Dedifferentiated amniotic fluid mesenchymal stem cell (primary cell): ENCODE measurements at regions not wholly inside any gene's neighbourhood (a gene's known extent, or its start where the extent isn't known, plus 50 kb on each side); places are given as distances from the start of the nearest gene placed in this dataset.
A peak's percentile ranks its signal among the peaks of the same experiment; 100 is the strongest.
"Not testable (repeated sequence)": the region's sequence is repeated elsewhere in the genome, so short reads cannot be mapped to it uniquely, and the experiment has no call there.

Experiments
- DNase-seq: peaks from one replicate; pipeline ENCODE4 v3.0.0-alpha.2; 2016; ENCODE audit errors: extremely low spot score

GRCh38 chr6:863831-864230 is 170.9 kb upstream of the EXOC2 start:
- no peak for DNase-seq

GRCh38 chr6:863127-863526 is 170.2 kb upstream of the EXOC2 start:
- DNase-seq = not testable (repeated sequence)

- no peak for DNase-seq
These were observed 167.0 kb upstream of the EXOC2 start for GRCh38 chr6:859936-860335.

- DNase-seq = peak; percentile 47
These were observed 161.6 kb upstream of the EXOC2 start for GRCh38 chr6:854406-855118.

- DNase-seq = not testable (repeated sequence)
These were observed 159.3 kb upstream of the EXOC2 start for GRCh38 chr6:852216-852615.

GRCh38 chr6:849075-849506 is 156.2 kb upstream of the EXOC2 start:
- DNase-seq = no peak

- no peak for DNase-seq
These were observed 152.6 kb upstream of the EXOC2 start for GRCh38 chr6:845566-845965.

GRCh38 chr6:845101-845500 is 152.2 kb upstream of the EXOC2 start:
- DNase-seq = no peak

- no peak for DNase-seq
These were observed 149.2 kb upstream of the EXOC2 start for GRCh38 chr6:842141-842540.

GRCh38 chr6:841569-841968 is 148.6 kb upstream of the EXOC2 start:
- no peak for DNase-seq

GRCh38 chr6:839201-839600 is 146.3 kb upstream of the EXOC2 start:
- no peak for DNase-seq

GRCh38 chr6:837380-837779 is 144.4 kb upstream of the EXOC2 start:
- DNase-seq = no peak

GRCh38 chr6:836276-836853 is 143.4 kb upstream of the EXOC2 start:
- DNase-seq = no peak

- DNase-seq = no peak
These were observed 142.7 kb upstream of the EXOC2 start for GRCh38 chr6:835476-836160.

GRCh38 chr6:834866-835265 is 141.9 kb upstream of the EXOC2 start:
- DNase-seq = no peak

- DNase-seq = no peak
These were observed 141.3 kb upstream of the EXOC2 start for GRCh38 chr6:834190-834589.

- DNase-seq = not testable (repeated sequence)
These were observed 139.9 kb upstream of the EXOC2 start for GRCh38 chr6:832804-833203.

GRCh38 chr6:830667-831327 is 137.9 kb upstream of the EXOC2 start:
- DNase-seq = no peak

GRCh38 chr6:829656-830055 is 136.7 kb upstream of the EXOC2 start:
- DNase-seq = no peak

- DNase-seq = no peak
These were observed 134.5 kb upstream of the EXOC2 start for GRCh38 chr6:827431-827830.

- DNase-seq = no peak
These were observed 126.2 kb upstream of the EXOC2 start for GRCh38 chr6:819122-819521.

GRCh38 chr6:818196-818595 is 125.3 kb upstream of the EXOC2 start:
- no peak for DNase-seq
